Astrocyte (in vitro differentiated cells and primary cell): ENCODE measurements at regions not wholly inside any gene's neighbourhood (a gene's known extent, or its start where the extent isn't known, plus 50 kb on each side); places are given as distances from the start of the nearest gene placed in this dataset.
"Not testable (repeated sequence)": the region's sequence is repeated elsewhere in the genome, so short reads cannot be mapped to it uniquely, and the experiment has no call there.

Experiments
- EZH2 ChIP-seq: IDR thresholded peaks from 2 replicates; pipeline ENCODE4 v1.6.1; 2012; ENCODE audit warnings: mild to moderate bottlenecking, low read length, inconsistent platforms; ENCODE audit not compliant: insufficient read depth
- TF ChIP-seq, protein P1 (sequence below): IDR thresholded peaks from 2 replicates; pipeline ENCODE4 v1.5.1; 2011; ENCODE audit warnings: low read depth, mild to moderate bottlenecking, inconsistent platforms, low read length, moderate library complexity; ENCODE audit not compliant: insufficient read depth

DNA sequence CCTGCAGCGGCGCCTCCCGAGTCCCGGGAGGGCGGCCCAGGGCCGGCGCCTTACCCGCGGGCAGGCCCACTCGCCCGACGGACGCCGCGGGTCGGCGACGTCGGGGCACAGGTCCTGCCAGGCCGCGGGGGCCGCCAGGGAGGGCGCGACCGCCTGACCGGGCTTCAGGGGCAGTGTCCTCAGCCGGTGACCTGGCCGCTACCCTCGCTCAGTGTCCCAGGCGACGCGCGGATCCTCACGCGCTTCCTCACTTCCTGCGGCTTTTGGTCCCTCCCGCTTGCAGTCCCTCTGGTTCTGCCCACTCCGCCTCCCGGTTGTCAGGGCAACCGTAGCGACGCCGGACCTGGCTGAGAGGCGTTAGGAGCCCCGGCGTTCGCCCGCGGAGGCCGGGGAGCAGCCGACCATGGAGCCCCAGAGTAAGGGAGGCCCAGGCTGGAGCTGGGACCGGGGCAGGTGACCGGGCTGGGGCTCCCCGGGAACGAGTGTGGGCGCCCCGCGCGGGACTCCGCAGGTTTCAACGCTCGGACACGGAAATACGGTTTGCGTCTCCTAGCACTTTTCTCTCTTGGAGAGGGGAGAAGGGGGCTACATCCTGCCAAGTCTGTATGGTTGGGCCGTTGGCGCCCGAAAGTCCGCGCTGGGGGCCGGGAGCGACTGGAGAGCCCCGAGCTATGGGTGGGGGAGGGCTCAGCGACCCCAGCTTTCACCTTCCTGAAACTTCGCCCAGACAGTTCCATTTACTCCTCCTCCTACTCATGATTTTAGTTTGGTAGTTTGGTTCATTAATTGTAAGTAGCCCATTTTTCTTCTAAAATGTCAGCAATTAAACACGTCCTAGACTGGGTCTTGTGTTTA is 4786.0 kb upstream of the OR11H1 start:
- TF ChIP-seq, protein P1, sequence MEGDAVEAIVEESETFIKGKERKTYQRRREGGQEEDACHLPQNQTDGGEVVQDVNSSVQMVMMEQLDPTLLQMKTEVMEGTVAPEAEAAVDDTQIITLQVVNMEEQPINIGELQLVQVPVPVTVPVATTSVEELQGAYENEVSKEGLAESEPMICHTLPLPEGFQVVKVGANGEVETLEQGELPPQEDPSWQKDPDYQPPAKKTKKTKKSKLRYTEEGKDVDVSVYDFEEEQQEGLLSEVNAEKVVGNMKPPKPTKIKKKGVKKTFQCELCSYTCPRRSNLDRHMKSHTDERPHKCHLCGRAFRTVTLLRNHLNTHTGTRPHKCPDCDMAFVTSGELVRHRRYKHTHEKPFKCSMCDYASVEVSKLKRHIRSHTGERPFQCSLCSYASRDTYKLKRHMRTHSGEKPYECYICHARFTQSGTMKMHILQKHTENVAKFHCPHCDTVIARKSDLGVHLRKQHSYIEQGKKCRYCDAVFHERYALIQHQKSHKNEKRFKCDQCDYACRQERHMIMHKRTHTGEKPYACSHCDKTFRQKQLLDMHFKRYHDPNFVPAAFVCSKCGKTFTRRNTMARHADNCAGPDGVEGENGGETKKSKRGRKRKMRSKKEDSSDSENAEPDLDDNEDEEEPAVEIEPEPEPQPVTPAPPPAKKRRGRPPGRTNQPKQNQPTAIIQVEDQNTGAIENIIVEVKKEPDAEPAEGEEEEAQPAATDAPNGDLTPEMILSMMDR, result not testable (repeated sequence)
- not testable (repeated sequence) for TF ChIP-seq EZH2
